ENCODE measurements at regions not wholly inside any gene's neighbourhood (a gene's known extent, or its start where the extent isn't known, plus 50 kb on each side); places are given as distances from the start of the nearest gene placed in this dataset.

- Histone ChIP-seq H3K4me1 (ENCODE audit: control insufficient read depth in 2 of 2, insufficient read depth in 2 of 2, low read length in 2 of 2) (no peaks in the 10 kb centered on the region), H3K27me3 (ENCODE audit: control insufficient read depth in 2 of 2, insufficient read depth in 1 of 2, low read length in 1 of 2) (no peaks in the 10 kb centered on the region), H3K27ac (ENCODE audit: low read depth in 1 of 2, low read length in 1 of 2) (no peak overlapping the region), H3K4me3 (ENCODE audit: low read length in 2 of 2) (no peak overlapping the region), H3K36me3 (ENCODE audit: control insufficient read depth in 2 of 2, insufficient read depth in 2 of 2, low read length in 1 of 2) (no peaks in the 10 kb centered on the region), H3K9me3 (ENCODE audit: control insufficient read depth in 2 of 2, insufficient read depth in 1 of 2, low read length in 1 of 2) (no peaks in the 10 kb centered on the region)
- WGBS: 98% methylated on average over 2 of the region's 2 CpGs
- no peak for DNase-seq (ENCODE audit: low read depth in 6 of 9, low spot score in 9 of 9)
Observed at GRCh38 chr18:38826247-38826646, 1260.6 kb upstream of the CELF4 start.

GRCh38 chr18:38811209-38811608 is 1245.6 kb upstream of the CELF4 start:
- WGBS: 96% methylated on average over 2 of the region's 2 CpGs
- DNase-seq (ENCODE audit: low read depth in 6 of 9, low spot score in 9 of 9): no peak

DNA sequence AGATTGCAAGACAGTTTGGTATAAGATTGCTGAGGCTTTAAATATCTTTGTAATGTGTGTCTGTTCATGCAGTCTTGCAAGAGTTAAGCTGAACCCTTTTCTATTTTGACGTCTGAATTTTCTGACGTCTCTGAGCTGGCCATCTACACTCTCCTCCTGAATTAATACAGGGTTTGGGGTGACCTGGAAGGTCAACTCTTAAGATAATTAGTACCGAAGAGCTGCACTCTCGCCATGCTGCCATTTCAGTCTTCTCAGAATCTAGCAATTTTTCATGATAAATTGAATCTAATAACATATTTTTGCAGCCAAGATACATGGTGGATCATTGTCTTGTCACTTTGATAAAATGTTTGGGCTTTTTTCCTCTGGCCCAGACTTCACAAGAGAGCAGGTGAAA is 1245.2 kb upstream of the CELF4 start:
- 93% methylated on average over 4 of the region's 4 CpGs for WGBS
- no peak overlapping the region for H3K4me3 ChIP-seq (ENCODE audit: low read length in 2 of 2)
- H3K27ac ChIP-seq (ENCODE audit: low read depth in 1 of 2, low read length in 1 of 2): no peak overlapping the region
- H3K9me3 ChIP-seq (ENCODE audit: control insufficient read depth in 2 of 2, insufficient read depth in 1 of 2, low read length in 1 of 2): no peaks in the 10 kb centered on the region
- no peaks in the 10 kb centered on the region for H3K36me3 ChIP-seq (ENCODE audit: control insufficient read depth in 2 of 2, insufficient read depth in 2 of 2, low read length in 1 of 2)
- H3K4me1 ChIP-seq (ENCODE audit: control insufficient read depth in 2 of 2, insufficient read depth in 2 of 2, low read length in 2 of 2): no peaks in the 10 kb centered on the region
- DNase-seq (ENCODE audit: low read depth in 6 of 9, low spot score in 9 of 9): no peak
- H3K27me3 ChIP-seq (ENCODE audit: control insufficient read depth in 2 of 2, insufficient read depth in 1 of 2, low read length in 1 of 2): no peaks in the 10 kb centered on the region

More at GRCh38 chr18:38811209-38811608, 1245.6 kb upstream of the CELF4 start:
- Histone ChIP-seq H3K27ac (ENCODE audit: low read depth in 1 of 2, low read length in 1 of 2) (no peak overlapping the region), H3K36me3 (ENCODE audit: control insufficient read depth in 2 of 2, insufficient read depth in 2 of 2, low read length in 1 of 2) (no peaks in the 10 kb centered on the region), H3K27me3 (ENCODE audit: control insufficient read depth in 2 of 2, insufficient read depth in 1 of 2, low read length in 1 of 2) (no peaks in the 10 kb centered on the region), H3K4me1 (ENCODE audit: control insufficient read depth in 2 of 2, insufficient read depth in 2 of 2, low read length in 2 of 2) (no peaks in the 10 kb centered on the region), H3K9me3 (ENCODE audit: control insufficient read depth in 2 of 2, insufficient read depth in 1 of 2, low read length in 1 of 2) (no peaks in the 10 kb centered on the region), H3K4me3 (ENCODE audit: low read length in 2 of 2) (no peak overlapping the region)

DNA sequence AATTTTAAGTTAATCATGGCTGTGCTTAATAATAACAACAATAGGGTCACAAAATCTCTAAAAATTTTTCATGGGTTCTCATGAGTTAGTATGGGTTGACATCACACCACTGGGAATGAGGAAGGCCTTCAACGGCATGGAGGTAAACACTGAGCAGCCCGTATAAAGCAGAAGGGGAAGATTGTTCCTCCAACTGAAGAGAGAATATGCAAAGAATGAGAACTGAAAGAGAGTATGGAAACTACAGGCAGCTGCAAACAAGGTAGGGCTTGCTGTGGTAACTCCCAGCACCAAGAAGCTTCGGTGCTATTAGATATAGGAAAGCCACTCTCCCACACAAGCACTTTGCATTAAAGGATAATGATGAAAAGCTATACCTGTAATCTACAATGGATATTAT is 1242.3 kb upstream of the CELF4 start:
- DNase-seq (ENCODE audit: low read depth in 6 of 9, low spot score in 9 of 9): no peak
- Histone ChIP-seq H3K36me3 (ENCODE audit: control insufficient read depth in 2 of 2, insufficient read depth in 2 of 2, low read length in 1 of 2) (no peaks in the 10 kb centered on the region), H3K27ac (ENCODE audit: low read depth in 1 of 2, low read length in 1 of 2) (no peak overlapping the region), H3K4me3 (ENCODE audit: low read length in 2 of 2) (no peak overlapping the region), H3K27me3 (ENCODE audit: control insufficient read depth in 2 of 2, insufficient read depth in 1 of 2, low read length in 1 of 2) (no peaks in the 10 kb centered on the region), H3K4me1 (ENCODE audit: control insufficient read depth in 2 of 2, insufficient read depth in 2 of 2, low read length in 2 of 2) (no peaks in the 10 kb centered on the region), H3K9me3 (ENCODE audit: control insufficient read depth in 2 of 2, insufficient read depth in 1 of 2, low read length in 1 of 2) (no peaks in the 10 kb centered on the region)
- 99% methylated on average over 3 of the region's 3 CpGs for WGBS

- H3K36me3 ChIP-seq (ENCODE audit: control insufficient read depth in 2 of 2, insufficient read depth in 2 of 2, low read length in 1 of 2): no peaks in the 10 kb centered on the region
- no peak for DNase-seq (ENCODE audit: low read depth in 6 of 9, low spot score in 9 of 9)
- H3K27me3 ChIP-seq (ENCODE audit: control insufficient read depth in 2 of 2, insufficient read depth in 1 of 2, low read length in 1 of 2): no peaks in the 10 kb centered on the region
- H3K9me3 ChIP-seq (ENCODE audit: control insufficient read depth in 2 of 2, insufficient read depth in 1 of 2, low read length in 1 of 2): no peaks in the 10 kb centered on the region
- no peaks in the 10 kb centered on the region for H3K4me1 ChIP-seq (ENCODE audit: control insufficient read depth in 2 of 2, insufficient read depth in 2 of 2, low read length in 2 of 2)
- no peak overlapping the region for H3K4me3 ChIP-seq (ENCODE audit: low read length in 2 of 2)
- WGBS: 90% methylated on average over 1 of the region's 1 CpG
- H3K27ac ChIP-seq (ENCODE audit: low read depth in 1 of 2, low read length in 1 of 2): no peak overlapping the region
Observed at GRCh38 chr18:38805256-38805655, 1239.7 kb upstream of the CELF4 start.

DNA sequence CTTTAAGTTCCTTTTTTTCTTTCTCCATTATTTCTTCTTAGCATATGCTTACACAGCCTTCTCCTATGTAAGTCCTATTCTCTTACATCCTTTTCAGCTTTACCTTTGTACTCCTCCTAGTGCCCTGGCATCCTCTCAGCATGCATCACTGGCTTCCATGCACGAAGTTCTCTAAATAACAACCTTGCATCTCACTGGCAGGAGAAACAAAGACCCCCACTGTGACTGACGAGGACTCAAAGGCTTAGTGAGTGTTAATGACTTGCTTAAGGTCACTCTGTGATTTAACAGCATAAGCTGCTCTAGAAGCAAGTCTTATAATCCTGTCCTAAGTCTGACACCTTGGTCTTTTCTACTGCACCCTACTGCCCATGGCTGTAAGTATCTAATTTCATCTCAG is 1236.0 kb upstream of the CELF4 start:
- no peaks in the 10 kb centered on the region for H3K27me3 ChIP-seq (ENCODE audit: control insufficient read depth in 2 of 2, insufficient read depth in 1 of 2, low read length in 1 of 2)
- H3K9me3 ChIP-seq (ENCODE audit: control insufficient read depth in 2 of 2, insufficient read depth in 1 of 2, low read length in 1 of 2): peaks cover 0 to 5% of the 10 kb centered on the region in 2 donors
- no peak overlapping the region for H3K27ac ChIP-seq (ENCODE audit: low read depth in 1 of 2, low read length in 1 of 2)
- H3K4me3 ChIP-seq (ENCODE audit: low read length in 2 of 2): no peak overlapping the region
- H3K4me1 ChIP-seq (ENCODE audit: control insufficient read depth in 2 of 2, insufficient read depth in 2 of 2, low read length in 2 of 2): no peaks in the 10 kb centered on the region
- 90% methylated on average over 2 of the region's 2 CpGs for WGBS
- H3K36me3 ChIP-seq (ENCODE audit: control insufficient read depth in 2 of 2, insufficient read depth in 2 of 2, low read length in 1 of 2): no peaks in the 10 kb centered on the region
- DNase-seq (ENCODE audit: low read depth in 6 of 9, low spot score in 9 of 9): no peak

GRCh38 chr18:38796762-38797161 is 1231.2 kb upstream of the CELF4 start:
- 95% methylated on average over 1 of the region's 1 CpG for WGBS
- no peaks in the 10 kb centered on the region for H3K4me1 ChIP-seq (ENCODE audit: control insufficient read depth in 2 of 2, insufficient read depth in 2 of 2, low read length in 2 of 2)
- peaks cover 0 to 5% of the 10 kb centered on the region in 2 donors for H3K9me3 ChIP-seq (ENCODE audit: control insufficient read depth in 2 of 2, insufficient read depth in 1 of 2, low read length in 1 of 2)
- H3K27ac ChIP-seq (ENCODE audit: low read depth in 1 of 2, low read length in 1 of 2): no peak overlapping the region
- no peaks in the 10 kb centered on the region for H3K36me3 ChIP-seq (ENCODE audit: control insufficient read depth in 2 of 2, insufficient read depth in 2 of 2, low read length in 1 of 2)
- no peaks in the 10 kb centered on the region for H3K27me3 ChIP-seq (ENCODE audit: control insufficient read depth in 2 of 2, insufficient read depth in 1 of 2, low read length in 1 of 2)
- no peak overlapping the region for H3K4me3 ChIP-seq (ENCODE audit: low read length in 2 of 2)
- DNase-seq (ENCODE audit: low read depth in 6 of 9, low spot score in 9 of 9): no peak

- 98% methylated on average over 6 of the region's 6 CpGs for WGBS
- H3K27ac ChIP-seq (ENCODE audit: low read depth in 1 of 2, low read length in 1 of 2): no peak overlapping the region
- H3K27me3 ChIP-seq (ENCODE audit: control insufficient read depth in 2 of 2, insufficient read depth in 1 of 2, low read length in 1 of 2): no peaks in the 10 kb centered on the region
- H3K36me3 ChIP-seq (ENCODE audit: control insufficient read depth in 2 of 2, insufficient read depth in 2 of 2, low read length in 1 of 2): no peaks in the 10 kb centered on the region
- no peak overlapping the region for H3K4me3 ChIP-seq (ENCODE audit: low read length in 2 of 2)
- DNase-seq (ENCODE audit: low read depth in 6 of 9, low spot score in 9 of 9): no peak
- no peaks in the 10 kb centered on the region for H3K4me1 ChIP-seq (ENCODE audit: control insufficient read depth in 2 of 2, insufficient read depth in 2 of 2, low read length in 2 of 2)
- no peaks in the 10 kb centered on the region for H3K9me3 ChIP-seq (ENCODE audit: control insufficient read depth in 2 of 2, insufficient read depth in 1 of 2, low read length in 1 of 2)
Observed at GRCh38 chr18:38792731-38793130, 1227.1 kb upstream of the CELF4 start.

GRCh38 chr18:38790786-38791185 is 1225.2 kb upstream of the CELF4 start:
- Histone ChIP-seq H3K4me1 (ENCODE audit: control insufficient read depth in 2 of 2, insufficient read depth in 2 of 2, low read length in 2 of 2) (no peaks in the 10 kb centered on the region), H3K36me3 (ENCODE audit: control insufficient read depth in 2 of 2, insufficient read depth in 2 of 2, low read length in 1 of 2) (no peaks in the 10 kb centered on the region), H3K27ac (ENCODE audit: low read depth in 1 of 2, low read length in 1 of 2) (no peak overlapping the region), H3K27me3 (ENCODE audit: control insufficient read depth in 2 of 2, insufficient read depth in 1 of 2, low read length in 1 of 2) (no peaks in the 10 kb centered on the region), H3K9me3 (ENCODE audit: control insufficient read depth in 2 of 2, insufficient read depth in 1 of 2, low read length in 1 of 2) (no peaks in the 10 kb centered on the region), H3K4me3 (ENCODE audit: low read length in 2 of 2) (no peak overlapping the region)
- WGBS: 97% methylated on average over 1 of the region's 1 CpG
- no peak for DNase-seq (ENCODE audit: low read depth in 6 of 9, low spot score in 9 of 9)

DNA sequence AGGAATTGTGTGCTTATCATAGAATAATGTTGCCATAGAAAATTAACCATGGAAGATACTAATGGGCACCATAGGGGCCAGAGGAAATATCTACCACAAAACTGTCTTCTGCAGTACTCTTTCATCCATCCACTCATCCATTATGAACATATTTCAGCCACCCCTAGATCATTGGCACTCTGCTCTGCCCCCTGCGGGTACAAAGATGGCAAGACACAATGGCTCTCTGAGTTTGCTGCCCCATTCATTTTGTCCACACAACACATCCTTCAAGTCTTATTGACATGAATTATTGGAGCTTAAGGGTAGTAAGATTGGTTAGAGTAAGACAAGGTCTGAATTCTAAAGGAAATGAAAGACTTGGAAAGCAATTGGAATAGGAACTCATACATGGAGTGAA is 1224.7 kb upstream of the CELF4 start:
- WGBS: 92% methylated on average over 1 of the region's 1 CpG
- H3K36me3 ChIP-seq (ENCODE audit: control insufficient read depth in 2 of 2, insufficient read depth in 2 of 2, low read length in 1 of 2): no peaks in the 10 kb centered on the region
- H3K27me3 ChIP-seq (ENCODE audit: control insufficient read depth in 2 of 2, insufficient read depth in 1 of 2, low read length in 1 of 2): no peaks in the 10 kb centered on the region
- no peaks in the 10 kb centered on the region for H3K9me3 ChIP-seq (ENCODE audit: control insufficient read depth in 2 of 2, insufficient read depth in 1 of 2, low read length in 1 of 2)
- H3K27ac ChIP-seq (ENCODE audit: low read depth in 1 of 2, low read length in 1 of 2): no peak overlapping the region
- no peaks in the 10 kb centered on the region for H3K4me1 ChIP-seq (ENCODE audit: control insufficient read depth in 2 of 2, insufficient read depth in 2 of 2, low read length in 2 of 2)
- DNase-seq (ENCODE audit: low read depth in 6 of 9, low spot score in 9 of 9): no peak
- H3K4me3 ChIP-seq (ENCODE audit: low read length in 2 of 2): no peak overlapping the region

Data from thymus (tissue), 11 donors.